ENCODE measurements at regions not wholly inside any gene's neighbourhood (a gene's known extent, or its start where the extent isn't known, plus 50 kb on each side); places are given as distances from the start of the nearest gene placed in this dataset.
"Not testable (repeated sequence)": the region's sequence is repeated elsewhere in the genome, so short reads cannot be mapped to it uniquely, and the experiment has no call there.

- DNase-seq, result no peak
These were observed 163.5 kb upstream of the GJE1 start for GRCh38 chr6:141969201-141969600.

- DNase-seq, result no peak
These were observed 164.1 kb upstream of the GJE1 start for GRCh38 chr6:141968632-141969031.

DNA sequence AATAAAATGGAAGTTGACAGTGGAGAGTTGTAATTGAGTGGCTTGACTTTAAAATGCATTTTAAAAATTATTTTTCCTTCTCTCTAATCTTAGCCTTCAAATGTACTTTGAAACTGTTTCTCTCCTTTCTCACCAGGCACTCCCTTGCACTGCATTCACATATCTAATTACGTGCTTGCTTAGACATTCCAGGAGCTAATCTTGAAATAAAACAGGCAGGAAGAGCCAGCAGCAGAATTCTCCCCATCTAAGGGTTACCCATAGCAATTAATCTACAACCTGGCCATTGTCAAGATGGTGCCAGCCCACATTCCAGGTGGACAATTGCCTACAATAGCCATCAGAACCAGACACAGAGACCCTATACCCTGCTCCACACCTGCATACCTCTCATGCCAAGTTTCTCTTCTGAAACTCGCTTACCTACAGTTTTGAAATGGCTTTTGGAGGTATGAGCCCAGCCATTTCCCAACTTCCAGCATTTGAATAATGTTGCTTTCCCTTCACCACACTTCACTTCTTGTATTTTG lies 167.6 kb upstream of the GJE1 start:
- no peak for DNase-seq

DNA sequence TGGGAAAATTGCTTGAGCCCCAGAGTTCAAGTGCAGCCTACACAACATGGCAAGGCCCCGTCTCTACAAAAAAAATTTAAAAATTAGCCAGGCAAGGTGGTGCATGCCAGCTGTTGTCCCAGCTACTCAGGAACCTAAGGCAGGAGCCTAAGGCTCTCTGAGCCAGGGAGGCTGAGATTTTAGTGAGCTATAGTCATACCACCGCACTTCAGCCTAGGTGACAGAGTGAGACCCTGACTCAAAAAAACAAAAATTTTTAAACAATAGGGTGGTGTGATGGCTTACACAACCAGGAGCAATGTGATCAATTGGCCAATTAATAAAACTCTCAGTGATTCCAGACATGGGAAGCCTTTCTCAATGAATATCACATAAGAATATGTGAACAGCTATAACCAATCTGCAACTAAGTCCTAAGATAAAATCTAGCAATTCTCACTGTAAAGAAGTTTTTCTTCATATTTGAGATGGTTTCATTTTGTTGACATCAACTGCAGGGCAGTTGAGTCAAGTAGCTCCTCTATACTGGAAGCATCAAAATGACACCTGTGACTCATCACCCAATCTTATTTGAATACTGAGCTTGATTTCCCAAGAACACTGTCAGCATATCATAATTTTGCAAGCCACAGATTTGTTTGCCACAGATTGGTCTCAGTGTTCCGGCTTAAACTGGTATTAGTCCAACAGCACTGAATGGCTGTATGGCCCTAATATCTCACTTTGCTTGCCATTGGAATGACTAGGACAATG lies 169.0 kb upstream of the GJE1 start:
- no peak for DNase-seq

DNA sequence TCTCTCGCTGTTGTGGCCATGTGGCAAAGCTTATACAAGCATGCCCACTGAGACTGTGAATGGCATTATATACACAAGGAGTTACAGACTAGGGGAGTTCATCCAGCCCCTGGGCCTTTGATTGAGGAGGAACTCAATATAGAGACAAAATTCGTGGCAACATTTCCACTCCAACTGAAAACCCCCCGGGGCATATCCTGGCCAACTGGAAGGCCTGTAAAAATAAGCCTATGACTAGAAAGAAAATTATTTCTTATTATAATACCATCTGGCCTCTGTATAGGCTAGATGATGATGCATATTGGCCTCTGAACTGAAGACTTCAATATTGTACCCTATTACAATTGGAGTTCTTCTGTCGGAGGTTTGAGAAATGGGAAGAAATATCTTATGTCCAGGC lies 175.5 kb upstream of the GJE1 start:
- DNase-seq, result no peak

GRCh38 chr6:141956868-141957267 lies 175.9 kb upstream of the GJE1 start:
- DNase-seq, result no peak

DNA sequence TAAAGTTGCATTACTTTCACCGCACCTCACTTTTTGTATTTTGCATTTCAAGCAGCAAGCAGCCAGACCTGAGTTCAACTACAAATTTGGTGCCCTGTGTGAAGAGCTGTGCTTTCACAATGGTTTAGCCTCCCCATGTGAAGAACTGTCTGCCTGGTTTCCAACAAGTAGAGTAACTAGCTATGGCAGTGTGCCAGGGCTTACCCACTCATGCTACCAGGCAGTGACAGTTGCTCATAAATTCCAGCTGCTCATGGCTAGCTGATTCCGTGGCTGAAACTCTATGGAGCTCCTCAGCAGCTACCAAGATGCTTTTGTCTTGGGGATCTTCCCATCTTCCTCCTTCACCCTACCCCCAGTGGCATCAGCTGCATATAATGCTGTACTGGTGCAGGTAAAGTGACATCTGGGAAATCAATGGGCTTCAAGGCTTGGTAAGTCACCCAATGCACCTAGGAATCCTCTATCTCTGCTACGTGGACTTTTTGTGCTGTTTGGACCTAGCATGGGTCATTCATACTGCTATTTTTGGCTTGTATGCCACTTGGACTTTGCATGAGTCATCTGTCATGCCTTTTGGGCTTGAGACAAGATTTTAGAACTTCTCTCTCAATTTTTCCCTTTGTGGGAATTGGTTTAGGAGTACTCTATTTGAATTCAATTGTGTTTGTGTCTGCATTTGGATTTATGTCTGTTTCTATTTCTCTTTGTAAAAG lies 176.5 kb upstream of the GJE1 start:
- no peak for DNase-seq

DNA sequence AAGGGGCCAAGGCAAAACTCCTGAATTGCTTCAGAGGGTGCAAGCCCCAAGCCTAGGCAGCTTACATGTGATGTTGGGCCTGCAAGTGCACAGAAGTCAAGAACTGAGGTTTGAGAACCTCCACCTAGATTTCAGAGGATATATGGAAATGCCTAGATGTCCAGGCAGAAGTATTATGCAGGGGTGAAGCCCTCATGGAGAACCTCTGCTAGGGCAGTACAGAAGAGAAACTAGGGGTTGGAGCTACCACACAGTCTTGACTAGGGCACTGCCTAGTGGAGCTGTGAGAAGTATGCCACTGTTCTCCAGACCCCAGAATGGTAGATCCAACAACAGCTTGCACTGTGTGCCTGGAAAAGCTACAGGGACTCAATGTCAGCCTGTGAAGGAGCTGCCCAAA lies 179.7 kb upstream of the GJE1 start:
- DNase-seq, result no peak

GRCh38 chr6:141946502-141946901 lies 186.2 kb upstream of the GJE1 start:
- DNase-seq, result no peak

DNA sequence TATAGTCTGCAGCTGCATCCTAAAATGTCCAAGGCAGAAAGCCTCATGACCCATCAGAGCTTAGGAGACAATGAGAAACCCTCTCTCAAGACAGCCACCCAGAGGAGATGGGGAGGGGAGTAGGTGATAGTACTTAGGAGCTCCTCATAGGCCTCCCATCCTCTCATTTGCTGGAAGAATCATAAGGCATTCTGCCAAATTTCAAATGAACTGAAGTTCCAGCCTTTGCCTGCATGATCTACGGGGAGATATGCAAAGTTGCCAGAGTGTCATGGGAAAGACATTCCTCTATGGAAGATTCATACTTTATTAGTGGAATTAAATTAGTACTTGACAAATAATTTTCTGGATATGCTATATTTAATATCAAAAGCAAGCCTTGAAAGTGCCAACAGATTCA lies 194.1 kb upstream of the GJE1 start:
- DNase-seq, result no peak

DNA sequence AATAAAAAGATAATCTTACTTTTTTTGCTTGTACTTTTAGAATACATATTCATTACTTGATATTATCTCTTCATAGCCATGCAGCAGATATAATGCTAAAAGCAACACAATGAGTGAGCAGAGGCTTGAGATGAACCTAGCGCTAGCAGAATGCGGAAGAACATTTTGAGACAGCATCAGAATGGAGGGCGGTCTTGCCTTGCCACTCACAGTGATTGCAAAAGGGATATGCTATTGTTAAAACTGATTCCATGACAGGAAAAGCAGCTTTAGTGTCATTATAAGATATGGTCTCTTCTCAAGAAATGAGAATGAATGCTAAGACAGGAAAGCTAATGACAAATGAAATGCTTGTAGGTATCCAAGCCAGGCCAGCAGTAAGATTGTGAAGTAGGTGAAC lies 200.0 kb upstream of the GJE1 start:
- DNase-seq, result no peak

GRCh38 chr6:141926200-141926900 lies 206.4 kb upstream of the GJE1 start:
- DNase-seq, result not testable (repeated sequence)

DNA sequence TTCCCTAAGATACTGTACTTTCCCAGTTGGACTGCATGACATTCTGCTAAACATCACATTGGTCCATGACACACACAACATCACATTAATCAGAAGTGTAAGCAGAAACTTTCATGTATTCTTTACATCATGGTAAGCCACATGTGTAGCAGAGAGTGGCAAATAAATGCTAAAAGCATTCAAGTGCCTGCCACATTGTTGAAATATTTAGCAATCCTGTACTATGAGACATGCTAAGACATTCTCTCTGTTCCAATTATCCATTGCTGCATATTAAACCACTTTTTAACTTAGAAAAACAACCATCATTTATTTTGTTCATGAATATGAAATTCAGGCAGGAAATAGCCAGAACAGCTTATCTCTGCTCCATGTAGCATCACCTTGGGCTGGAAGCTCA lies 207.7 kb upstream of the GJE1 start:
- no peak for DNase-seq

- no peak for DNase-seq
These were observed 209.8 kb upstream of the GJE1 start for GRCh38 chr6:141922898-141923297.

- not testable (repeated sequence) for DNase-seq
These were observed 215.8 kb upstream of the GJE1 start for GRCh38 chr6:141916682-141917505.

- no peak for DNase-seq
These were observed 218.1 kb upstream of the GJE1 start for GRCh38 chr6:141914646-141915045.

DNA sequence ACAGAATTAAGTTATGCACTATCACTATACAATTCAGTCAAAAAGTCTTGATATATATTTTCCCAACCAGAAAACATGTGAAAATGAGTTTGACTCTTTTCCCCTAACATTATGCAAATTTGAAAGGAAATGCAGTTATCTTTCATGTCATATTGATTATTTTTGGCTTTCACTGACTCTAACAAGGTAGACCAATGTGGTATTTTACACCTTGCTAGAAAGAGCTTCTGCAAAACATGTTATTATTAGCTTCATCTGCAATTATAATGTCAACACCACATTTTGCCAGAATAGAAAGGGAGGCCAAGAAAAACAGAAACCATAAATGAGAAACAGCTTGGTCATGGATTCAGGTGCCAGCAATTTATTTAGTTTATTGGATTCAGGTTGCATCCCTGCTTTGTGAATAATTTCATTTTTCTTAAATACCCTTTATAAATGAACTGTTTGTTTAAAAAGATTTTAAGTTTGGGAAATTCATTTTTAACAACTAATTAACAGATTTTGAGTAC lies 226.1 kb upstream of the GJE1 start:
- DNase-seq, result no peak

GRCh38 chr6:141890661-141891060 lies 242.1 kb upstream of the GJE1 start:
- no peak for DNase-seq

DNA sequence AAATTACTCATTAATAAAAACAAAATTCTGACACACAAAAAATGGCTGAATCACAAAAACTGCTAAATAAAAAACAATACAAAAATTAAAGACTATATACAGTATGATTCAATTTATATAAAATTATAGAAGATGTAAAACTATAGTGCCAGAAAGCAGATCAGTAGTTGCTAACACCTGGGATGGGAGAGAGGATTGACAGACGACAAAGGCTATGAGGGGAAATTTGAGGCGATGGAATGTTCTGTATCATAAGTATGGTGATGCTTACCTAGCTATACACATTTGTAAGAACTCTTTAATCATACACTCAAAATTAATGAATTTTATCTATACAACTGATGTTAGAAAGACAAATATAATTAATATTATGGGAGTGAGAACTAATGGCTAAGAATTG lies 247.9 kb upstream of the GJE1 start:
- no peak for DNase-seq

- DNase-seq, result no peak
These were observed 254.0 kb upstream of the GJE1 start for GRCh38 chr6:141878686-141879085.

GRCh38 chr6:141877275-141877983 lies 255.3 kb upstream of the GJE1 start:
- DNase-seq, result no peak

Measured in activated T-cell treated with anti-CD3 and anti-CD28 coated beads, Interleukin-2, amount 50 U/mL, for 48 hours (primary cell).